GM23338 (cell line): ENCODE measurements at regions not wholly inside any gene's neighbourhood (a gene's known extent, or its start where the extent isn't known, plus 50 kb on each side); places are given as distances from the start of the nearest gene placed in this dataset.

Source experiments
- ATAC-seq: fragments of 200-7000 bp; cut with Tn5 transposase; 3 replicates; pipeline ENCODE4 v1.9.1; 2020
- DNase-seq: peaks from one replicate; pipeline ENCODE4 v3.0.0-alpha.2; 2015; ENCODE audit warnings: low spot score
- H2AFZ ChIP-seq: fragments of 200-600 bp; sonication (generic); 2 replicates; pipeline ENCODE4 v1.8.0; 2016; ENCODE audit warnings: antibody characterized with exemption, mild to moderate bottlenecking, moderate library complexity
- H3F3A ChIP-seq: fragments of 200-600 bp; sonication (generic); replicated peaks from 2 replicates; pipeline ENCODE4 v1.8.0; 2017; ENCODE audit warnings: antibody characterized with exemption, mixed run types, low read depth
- H3K27ac ChIP-seq: fragments of 200-600 bp; sonication (generic); 2 replicates; pipeline ENCODE4 v1.6.1; 2016; ENCODE audit warnings: low read depth
- H3K27me3 ChIP-seq: fragments of 200-600 bp; sonication (generic); 2 replicates; pipeline ENCODE4 v1.8.0; 2016; ENCODE audit warnings: mild to moderate bottlenecking, mixed run types, moderate library complexity; ENCODE audit not compliant: insufficient read depth
- H3K36me3 ChIP-seq: fragments of 200-600 bp; sonication (generic); 2 replicates; pipeline ENCODE4 v1.8.0; 2016; ENCODE audit warnings: mild to moderate bottlenecking; ENCODE audit not compliant: insufficient read depth
- H3K4me1 ChIP-seq: fragments of 200-600 bp; sonication (generic); 2 replicates; pipeline ENCODE4 v1.8.0; 2016; ENCODE audit warnings: mild to moderate bottlenecking, moderate library complexity; ENCODE audit not compliant: insufficient read depth
- H3K4me2 ChIP-seq: fragments of 200-600 bp; sonication (generic); 2 replicates; pipeline ENCODE4 v1.7.1; 2017; ENCODE audit warnings: mixed run types
- H3K4me3 ChIP-seq: fragments of 200-600 bp; sonication (generic); 2 replicates; pipeline ENCODE4 v1.6.1; 2016; ENCODE audit warnings: mixed run types
- H3K79me2 ChIP-seq: fragments of 200-600 bp; sonication (generic); replicated peaks from 2 replicates; pipeline ENCODE4 v1.8.0; 2017; ENCODE audit warnings: mild to moderate bottlenecking; ENCODE audit not compliant: insufficient read depth
- H3K9me2 ChIP-seq: fragments of 200-600 bp; sonication (generic); 2 replicates; pipeline ENCODE4 v1.8.0; 2017; ENCODE audit not compliant: insufficient read depth
- H4K20me1 ChIP-seq: fragments of 200-600 bp; sonication (generic); replicated peaks from 2 replicates; pipeline ENCODE4 v1.8.0; 2017; ENCODE audit warnings: mild to moderate bottlenecking; ENCODE audit not compliant: insufficient read depth
- H3K27ac Mint-ChIP-seq: 2 replicates; pipeline ENCODE4 v1.8.0; 2020; ENCODE audit warnings: inconsistent platforms, mild to moderate bottlenecking, moderate library complexity, mixed read lengths
- H3K27me3 Mint-ChIP-seq: 3 replicates; pipeline ENCODE4 v1.8.0; 2022; ENCODE audit warnings: low read depth, mild to moderate bottlenecking, moderate library complexity, mixed read lengths, inconsistent platforms; ENCODE audit not compliant: insufficient read depth, poor library complexity
- H3K36me3 Mint-ChIP-seq: 3 replicates; pipeline ENCODE4 v1.8.0; 2021; ENCODE audit warnings: low read depth, mild to moderate bottlenecking, inconsistent platforms, moderate library complexity, mixed read lengths
- H3K4me1 Mint-ChIP-seq: 3 replicates; pipeline ENCODE4 v1.8.0; 2020; ENCODE audit warnings: mild to moderate bottlenecking, inconsistent platforms, mixed read lengths
- H3K4me3 Mint-ChIP-seq: 3 replicates; pipeline ENCODE4 v1.8.0; 2021; ENCODE audit warnings: moderate library complexity, mild to moderate bottlenecking, inconsistent platforms, mixed read lengths
- H3K9me3 Mint-ChIP-seq: 3 replicates; pipeline ENCODE4 v1.8.0; 2020; ENCODE audit warnings: moderate library complexity, mild to moderate bottlenecking, inconsistent platforms, mixed read lengths
- CREB1 ChIP-seq: fragments of 250-450 bp; sonication (Bioruptor Pico); IDR thresholded peaks from 2 replicates; pipeline ENCODE4 v1.5.0; 2020; ENCODE audit warnings: low read depth, mild to moderate bottlenecking, moderate library complexity
- CTCF ChIP-seq, 2 experiments: fragments of 200-600 bp in 1 of 2; sonication (generic) in 1 of 2; conservative IDR thresholded peaks; 2 replicates each; pipeline versions ENCODE4 v1.5.1 to v1.6.1; 2016 to 2017; ENCODE audit warnings: antibody characterized with exemption in 2 of 2, low read depth in 2 of 2, mild to moderate bottlenecking in 2 of 2, moderate library complexity in 1 of 2
- ETS1 ChIP-seq: IDR thresholded peaks from 2 replicates; pipeline ENCODE4 v1.6.1; 2016; ENCODE audit warnings: antibody characterized with exemption
- EZH2 ChIP-seq: fragments of 200-600 bp; sonication (generic); IDR thresholded peaks from one replicate; pipeline ENCODE4 v1.8.0; 2017; ENCODE audit warnings: antibody characterized with exemption, mild to moderate bottlenecking, low read depth; ENCODE audit not compliant: unreplicated experiment
- EZH2phosphoT487 ChIP-seq: fragments of 200-600 bp; sonication (generic); IDR thresholded peaks from one replicate; pipeline ENCODE4 v1.8.1; 2018; ENCODE audit warnings: antibody characterized with exemption; ENCODE audit not compliant: unreplicated experiment
- JUNB ChIP-seq: IDR thresholded peaks from one replicate; pipeline ENCODE4 v1.6.1; 2016; ENCODE audit warnings: antibody characterized with exemption; ENCODE audit not compliant: unreplicated experiment
- NANOG ChIP-seq: IDR thresholded peaks from 2 replicates; pipeline ENCODE4 v1.6.1; 2016; ENCODE audit warnings: antibody characterized with exemption, borderline replicate concordance
- POLR2AphosphoS5 ChIP-seq: IDR thresholded peaks from 2 replicates; pipeline ENCODE4 v1.6.1; 2016; ENCODE audit warnings: antibody characterized with exemption, low read depth
- REST ChIP-seq: IDR thresholded peaks from one replicate; pipeline ENCODE4 v1.6.1; 2018; ENCODE audit warnings: antibody characterized with exemption; ENCODE audit not compliant: unreplicated experiment
- STAT1 ChIP-seq: IDR thresholded peaks from one replicate; pipeline ENCODE4 v1.6.1; 2016; ENCODE audit warnings: antibody characterized with exemption; ENCODE audit not compliant: unreplicated experiment
- ZNF114 ChIP-seq: fragments of 250-450 bp; sonication (Bioruptor Pico); IDR thresholded peaks from 2 replicates; pipeline ENCODE4 v1.5.0; 2020; ENCODE audit warnings: mild to moderate bottlenecking, moderate library complexity
- ZNF331 ChIP-seq: fragments of 250-450 bp; sonication (Bioruptor Pico); IDR thresholded peaks from 2 replicates; pipeline ENCODE4 v1.5.0; 2020; ENCODE audit warnings: low read depth, mild to moderate bottlenecking, moderate library complexity
- ZNF462 ChIP-seq: fragments of 250-450 bp; sonication (Bioruptor Pico); IDR thresholded peaks from 2 replicates; pipeline ENCODE4 v1.5.0; 2020; ENCODE audit warnings: mild to moderate bottlenecking, moderate library complexity

GRCh38 chr2:129705085-129705484, 274.4 kb upstream of the RAB6C start:
- Mint-ChIP-seq H3K27me3 (peaks cover 4% of the 10 kb centered on the region), H3K9me3 (no peaks in the 10 kb centered on the region), H3K4me1 (peaks cover 18% of the 10 kb centered on the region), H3K36me3 (no peaks in the 10 kb centered on the region), H3K4me3 (no peak overlapping the region), H3K27ac (no peak overlapping the region)
- no peak overlapping the region for H3K4me2 ChIP-seq
- no peaks in the 10 kb centered on the region for H3K79me2 ChIP-seq
- H2AFZ ChIP-seq, result no peak overlapping the region
- DNase-seq, result peak; percentile 14
- no peaks in the 10 kb centered on the region for H3K36me3 ChIP-seq
- H3K4me3 ChIP-seq, result no peak overlapping the region
- H3K4me1 ChIP-seq, result no peaks in the 10 kb centered on the region; the same call in 1 of the 2 replicates
- H3K27ac ChIP-seq, result no peak overlapping the region
- H3K27me3 ChIP-seq, result no peaks in the 10 kb centered on the region
- no peaks in the 10 kb centered on the region; the same call in 1 of the 2 replicates for H3K9me2 ChIP-seq
- no peaks in the 10 kb centered on the region for H4K20me1 ChIP-seq
- ATAC-seq, result no peak; the same call in 2 of the 3 replicates
- H3F3A ChIP-seq, result no peaks in the 10 kb centered on the region
- TF ChIP-seq EZH2, result no peak
- no peak for TF ChIP-seq ZNF331 (CRISPR knock-in tag)
- no peak for TF ChIP-seq NANOG
- no peak for TF ChIP-seq CREB1 (CRISPR knock-in tag)
- TF ChIP-seq POLR2AphosphoS5, result no peak
- TF ChIP-seq CTCF (conservative IDR thresholded peaks at IDR 0.05; ENCODE audit: low read depth in 2 of 2), result no peak
- no peak for TF ChIP-seq STAT1
- TF ChIP-seq REST, result no peak
- no peak for TF ChIP-seq ZNF114
- TF ChIP-seq JUNB, result no peak
- no peak for TF ChIP-seq ETS1
- TF ChIP-seq EZH2phosphoT487, result no peak
- TF ChIP-seq ZNF462 (CRISPR knock-in tag), result no peak
